WTC11 (cell line): ENCODE measurements at regions not wholly inside any gene's neighbourhood (a gene's known extent, or its start where the extent isn't known, plus 50 kb on each side); places are given as distances from the start of the nearest gene placed in this dataset.

ENCODE experiments used
- ATAC-seq: fragments of 200-7000 bp; cut with Tn5 transposase; 2 replicates; pipeline ENCODE4 v1.10.0; 2021; ENCODE audit warnings: mild to moderate bottlenecking, moderate library complexity
- CTCF ChIA-PET: fragments of 300-600 bp; sonication (Branson Sonifier 250); formaldehyde crosslinking; loops from one replicate; lab custom pipeline; 2021; ENCODE audit warnings: antibody characterized with exemption; lab: Charles Lee
- POLR2A ChIA-PET: fragments of 350-600 bp; sonication (Branson Sonifier 250); formaldehyde crosslinking; loops from one replicate; lab custom pipeline; 2021; ENCODE audit warnings: antibody characterized with exemption; lab: Charles Lee
- DNase-seq: peaks from one replicate; pipeline ENCODE4 v3.0.0; 2021; ENCODE audit warnings: low spot score
- H3K27ac Mint-ChIP-seq: 2 replicates; pipeline ENCODE4 v1.8.0; 2021; ENCODE audit warnings: mixed read lengths
- H3K27me3 Mint-ChIP-seq: 2 replicates; pipeline ENCODE4 v1.8.0; 2021; ENCODE audit warnings: low read depth, mild to moderate bottlenecking, moderate library complexity, mixed read lengths
- H3K36me3 Mint-ChIP-seq: 2 replicates; pipeline ENCODE4 v1.8.0; 2021; ENCODE audit warnings: mixed read lengths
- H3K4me1 Mint-ChIP-seq: 2 replicates; pipeline ENCODE4 v1.8.0; 2022; ENCODE audit warnings: mixed read lengths
- H3K4me3 Mint-ChIP-seq: 2 replicates; pipeline ENCODE4 v1.8.0; 2021; ENCODE audit warnings: mild to moderate bottlenecking, moderate library complexity, mixed read lengths
- H3K9me3 Mint-ChIP-seq: 2 replicates; pipeline ENCODE4 v1.8.0; 2021; ENCODE audit warnings: mixed read lengths
- ARID4B ChIP-seq: sonication (generic); formaldehyde crosslinking; IDR thresholded peaks from 2 replicates; pipeline ENCODE4 v1.8.0; 2023; ENCODE audit warnings: missing genetic modification reagents, mild to moderate bottlenecking, borderline replicate concordance
- ATF2 ChIP-seq: sonication (generic); formaldehyde crosslinking; IDR thresholded peaks from 2 replicates; pipeline ENCODE4 v1.8.1; 2022; ENCODE audit warnings: low read depth, missing genetic modification reagents, borderline replicate concordance
- CREB1 ChIP-seq: sonication (generic); formaldehyde crosslinking; IDR thresholded peaks from 2 replicates; pipeline ENCODE4 v1.8.0; 2023; ENCODE audit warnings: mild to moderate bottlenecking, missing genetic modification reagents
- CREM ChIP-seq: sonication (generic); formaldehyde crosslinking; IDR thresholded peaks from 2 replicates; pipeline ENCODE4 v1.8.1; 2022; ENCODE audit warnings: mild to moderate bottlenecking, missing genetic modification reagents, moderate library complexity
- E2F1 ChIP-seq: sonication (generic); formaldehyde crosslinking; IDR thresholded peaks from 2 replicates; pipeline ENCODE4 v1.8.0; 2022; ENCODE audit warnings: mild to moderate bottlenecking, missing genetic modification reagents
- E2F4 ChIP-seq: sonication (generic); formaldehyde crosslinking; IDR thresholded peaks from 2 replicates; pipeline ENCODE4 v1.8.1; 2022; ENCODE audit warnings: low read depth, mild to moderate bottlenecking, moderate library complexity, missing genetic modification reagents, borderline replicate concordance
- ELF4 ChIP-seq: sonication (generic); formaldehyde crosslinking; IDR thresholded peaks from 2 replicates; pipeline ENCODE4 v1.8.1; 2022; ENCODE audit warnings: low read depth, mild to moderate bottlenecking, moderate library complexity, missing genetic modification reagents
- ESRRA ChIP-seq: sonication (generic); formaldehyde crosslinking; IDR thresholded peaks from 2 replicates; pipeline ENCODE4 v1.8.1; 2022; ENCODE audit warnings: mild to moderate bottlenecking, missing genetic modification reagents, borderline replicate concordance
- HMGXB4 ChIP-seq: sonication (generic); formaldehyde crosslinking; IDR thresholded peaks from 2 replicates; pipeline ENCODE4 v1.8.1; 2023; ENCODE audit warnings: mild to moderate bottlenecking, moderate library complexity, missing genetic modification reagents
- JAZF1 ChIP-seq: fragments of 250-450 bp; sonication (Bioruptor Pico); IDR thresholded peaks from 2 replicates; pipeline ENCODE4 v1.9.0; 2021; ENCODE audit warnings: moderate library complexity, mild to moderate bottlenecking, inconsistent platforms
- KAT7 ChIP-seq: sonication (generic); formaldehyde crosslinking; IDR thresholded peaks from 2 replicates; pipeline ENCODE4 v1.8.1; 2023; ENCODE audit warnings: missing genetic modification reagents, mild to moderate bottlenecking, borderline replicate concordance
- OVOL2 ChIP-seq: fragments of 250-450 bp; sonication (Bioruptor Pico); IDR thresholded peaks from 2 replicates; pipeline ENCODE4 v1.9.0; 2021; ENCODE audit warnings: mild to moderate bottlenecking, borderline replicate concordance
- PRRX2 ChIP-seq: fragments of 250-450 bp; sonication (Bioruptor Pico); IDR thresholded peaks from 2 replicates; pipeline ENCODE4 v1.8.0; 2021; ENCODE audit warnings: mild to moderate bottlenecking
- TCF7 ChIP-seq: sonication (generic); formaldehyde crosslinking; IDR thresholded peaks from 2 replicates; pipeline ENCODE4 v1.8.0; 2022; ENCODE audit warnings: mild to moderate bottlenecking, low read depth, missing genetic modification reagents, moderate library complexity
- ZNF281 ChIP-seq: sonication (generic); formaldehyde crosslinking; IDR thresholded peaks from 2 replicates; pipeline ENCODE4 v1.8.0; 2023; ENCODE audit warnings: mild to moderate bottlenecking, missing genetic modification reagents
- ZNF396 ChIP-seq: fragments of 250-450 bp; sonication (Bioruptor Pico); IDR thresholded peaks from 2 replicates; pipeline ENCODE4 v1.8.0; 2021; ENCODE audit warnings: mild to moderate bottlenecking, moderate library complexity, borderline replicate concordance
- ZNF416 ChIP-seq: fragments of 250-450 bp; sonication (Bioruptor Pico); IDR thresholded peaks from 2 replicates; pipeline ENCODE4 v1.9.0; 2021; ENCODE audit warnings: mild to moderate bottlenecking, inconsistent platforms
- ZNF671 ChIP-seq: fragments of 250-450 bp; sonication (Bioruptor Pico); IDR thresholded peaks from 2 replicates; pipeline ENCODE4 v1.8.0; 2021; ENCODE audit warnings: mild to moderate bottlenecking

- Mint-ChIP-seq H3K9me3 (0 out of 2 replicates have a peak, but pooled peaks cover 5% of the 10 kb centered on the region), H3K4me1 (no peaks in the 10 kb centered on the region), H3K4me3 (no peak overlapping the region), H3K36me3 (no peaks in the 10 kb centered on the region), H3K27me3 (no peaks in the 10 kb centered on the region; the same call in 1 of the 2 replicates), H3K27ac (no peak overlapping the region)
- ChIA-PET POLR2A (no interaction called here), CTCF (no interaction called here)
- no peak for TF ChIP-seq ZNF281 (CRISPR knock-in tag)
- no peak for TF ChIP-seq ZNF416 (CRISPR knock-in tag)
- no peak for TF ChIP-seq HMGXB4 (CRISPR knock-in tag)
- TF ChIP-seq ELF4 (CRISPR knock-in tag) = no peak
- no peak for TF ChIP-seq ESRRA (CRISPR knock-in tag)
- no peak for TF ChIP-seq PRRX2 (CRISPR knock-in tag)
- no peak for TF ChIP-seq E2F1
- TF ChIP-seq JAZF1 = no peak
- TF ChIP-seq OVOL2 (CRISPR knock-in tag) = no peak
- no peak for TF ChIP-seq CREB1 (CRISPR knock-in tag)
- no peak for TF ChIP-seq ZNF671 (CRISPR knock-in tag)
- TF ChIP-seq ATF2 = no peak
- TF ChIP-seq ZNF396 (CRISPR knock-in tag) = no peak
- no peak for TF ChIP-seq E2F4 (CRISPR knock-in tag)
- no peak for TF ChIP-seq ARID4B
- TF ChIP-seq TCF7 (CRISPR knock-in tag) = no peak
- TF ChIP-seq KAT7 (CRISPR knock-in tag) = no peak
- no peak for TF ChIP-seq CREM
- ATAC-seq (no peak), DNase-seq (no peak)
Measured at GRCh38 chr13:70703755-70704154, 595.5 kb upstream of the KLHL1 start.
